PC-3 (cell line): ENCODE measurements at regions not wholly inside any gene's neighbourhood (a gene's known extent, or its start where the extent isn't known, plus 50 kb on each side); places are given as distances from the start of the nearest gene placed in this dataset.

Experiments used
- EZH2 ChIP-seq: fragments of 300-600 bp; sonication (generic); IDR thresholded peaks from one replicate; pipeline ENCODE4 v1.6.1; 2017; ENCODE audit warnings: antibody characterized with exemption, mild to moderate bottlenecking, low read length; ENCODE audit not compliant: unreplicated experiment
- EZH2phosphoT487 ChIP-seq: fragments of 300-600 bp; sonication (generic); IDR thresholded peaks from 2 replicates; pipeline ENCODE4 v1.6.1; 2018; ENCODE audit warnings: mild to moderate bottlenecking, antibody characterized with exemption, low read length, borderline replicate concordance
- TF ChIP-seq, protein P1 (sequence below): fragments of 300-600 bp; sonication (generic); conservative IDR thresholded peaks from 2 replicates; pipeline ENCODE4 v1.5.1; 2017; ENCODE audit warnings: antibody characterized with exemption, low read depth, mild to moderate bottlenecking, low read length

DNA sequence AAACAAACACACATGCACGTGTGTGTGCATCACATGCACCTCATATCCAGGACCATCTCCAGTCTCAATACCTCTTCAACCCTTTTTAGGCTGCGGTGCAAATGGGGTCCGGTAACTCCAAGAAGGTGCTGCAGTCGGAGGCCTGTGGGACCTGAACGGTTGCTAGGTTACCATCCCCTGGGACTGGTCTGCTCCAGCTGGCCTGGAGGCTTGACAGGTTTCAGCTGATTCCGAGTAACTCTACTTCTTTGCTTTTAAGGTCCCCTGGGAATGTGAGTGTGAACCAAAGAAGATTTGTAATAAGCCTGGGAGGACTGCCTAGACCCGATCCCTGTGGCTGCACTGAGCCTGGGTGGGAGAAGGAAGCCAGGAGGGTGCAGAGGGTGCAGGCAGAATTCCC, 117.5 kb downstream of the CCNA1 start:
- TF ChIP-seq, protein P1, sequence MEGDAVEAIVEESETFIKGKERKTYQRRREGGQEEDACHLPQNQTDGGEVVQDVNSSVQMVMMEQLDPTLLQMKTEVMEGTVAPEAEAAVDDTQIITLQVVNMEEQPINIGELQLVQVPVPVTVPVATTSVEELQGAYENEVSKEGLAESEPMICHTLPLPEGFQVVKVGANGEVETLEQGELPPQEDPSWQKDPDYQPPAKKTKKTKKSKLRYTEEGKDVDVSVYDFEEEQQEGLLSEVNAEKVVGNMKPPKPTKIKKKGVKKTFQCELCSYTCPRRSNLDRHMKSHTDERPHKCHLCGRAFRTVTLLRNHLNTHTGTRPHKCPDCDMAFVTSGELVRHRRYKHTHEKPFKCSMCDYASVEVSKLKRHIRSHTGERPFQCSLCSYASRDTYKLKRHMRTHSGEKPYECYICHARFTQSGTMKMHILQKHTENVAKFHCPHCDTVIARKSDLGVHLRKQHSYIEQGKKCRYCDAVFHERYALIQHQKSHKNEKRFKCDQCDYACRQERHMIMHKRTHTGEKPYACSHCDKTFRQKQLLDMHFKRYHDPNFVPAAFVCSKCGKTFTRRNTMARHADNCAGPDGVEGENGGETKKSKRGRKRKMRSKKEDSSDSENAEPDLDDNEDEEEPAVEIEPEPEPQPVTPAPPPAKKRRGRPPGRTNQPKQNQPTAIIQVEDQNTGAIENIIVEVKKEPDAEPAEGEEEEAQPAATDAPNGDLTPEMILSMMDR = no peak
- TF ChIP-seq EZH2phosphoT487 (no peak), EZH2 (no peak)
